ENCODE measurements at regions not wholly inside any gene's neighbourhood (a gene's known extent, or its start where the extent isn't known, plus 50 kb on each side); places are given as distances from the start of the nearest gene placed in this dataset.

DNA sequence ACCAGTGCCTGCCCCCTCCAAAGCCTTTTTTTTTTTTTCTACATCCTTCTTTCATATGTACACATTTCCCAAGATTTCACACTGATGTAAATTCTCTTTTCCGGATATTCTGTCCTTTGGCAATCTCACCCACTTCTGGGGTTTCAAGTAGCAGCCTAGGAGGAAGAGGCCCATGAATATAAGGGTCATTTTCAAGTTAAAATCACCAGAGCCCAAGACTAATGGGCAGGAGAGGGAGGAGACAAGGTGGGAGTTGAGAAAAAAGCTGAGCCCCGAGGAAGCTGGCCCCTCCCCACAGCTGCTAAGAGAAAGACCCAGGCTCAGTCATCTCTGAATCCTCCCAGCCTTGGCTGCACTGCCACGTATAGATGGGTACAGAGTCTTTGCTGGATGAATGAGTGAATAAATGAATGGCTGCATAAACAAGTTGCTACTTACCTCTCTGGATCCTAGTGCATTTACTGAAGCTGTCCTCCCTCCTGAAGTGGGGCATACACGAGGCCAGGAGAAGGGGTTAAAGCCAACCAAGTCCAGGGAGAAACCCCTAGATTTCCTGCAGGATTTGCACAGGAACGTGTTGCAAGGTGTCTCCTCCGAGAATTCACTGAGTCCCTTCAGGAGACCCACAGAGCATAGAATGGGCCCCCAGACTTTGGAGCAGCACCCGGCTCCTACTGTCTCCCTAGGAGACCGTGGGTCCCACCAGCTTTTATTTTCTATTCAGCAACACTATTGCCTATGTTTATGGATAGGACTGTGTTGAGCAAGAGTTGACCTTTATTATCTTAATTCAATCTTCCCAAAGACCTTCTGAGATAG, 100.8 kb upstream of the LIPC start:
- TF ChIP-seq, protein P1, sequence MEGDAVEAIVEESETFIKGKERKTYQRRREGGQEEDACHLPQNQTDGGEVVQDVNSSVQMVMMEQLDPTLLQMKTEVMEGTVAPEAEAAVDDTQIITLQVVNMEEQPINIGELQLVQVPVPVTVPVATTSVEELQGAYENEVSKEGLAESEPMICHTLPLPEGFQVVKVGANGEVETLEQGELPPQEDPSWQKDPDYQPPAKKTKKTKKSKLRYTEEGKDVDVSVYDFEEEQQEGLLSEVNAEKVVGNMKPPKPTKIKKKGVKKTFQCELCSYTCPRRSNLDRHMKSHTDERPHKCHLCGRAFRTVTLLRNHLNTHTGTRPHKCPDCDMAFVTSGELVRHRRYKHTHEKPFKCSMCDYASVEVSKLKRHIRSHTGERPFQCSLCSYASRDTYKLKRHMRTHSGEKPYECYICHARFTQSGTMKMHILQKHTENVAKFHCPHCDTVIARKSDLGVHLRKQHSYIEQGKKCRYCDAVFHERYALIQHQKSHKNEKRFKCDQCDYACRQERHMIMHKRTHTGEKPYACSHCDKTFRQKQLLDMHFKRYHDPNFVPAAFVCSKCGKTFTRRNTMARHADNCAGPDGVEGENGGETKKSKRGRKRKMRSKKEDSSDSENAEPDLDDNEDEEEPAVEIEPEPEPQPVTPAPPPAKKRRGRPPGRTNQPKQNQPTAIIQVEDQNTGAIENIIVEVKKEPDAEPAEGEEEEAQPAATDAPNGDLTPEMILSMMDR (IDR thresholded peaks at IDR 0.05) = no peak
- TF ChIP-seq EP300 (IDR thresholded peaks at IDR 0.05) (peak in 1 of 4 donors; percentile 18), POLR2A (IDR thresholded peaks at IDR 0.05) (no peak), POLR2AphosphoS5 (IDR thresholded peaks at IDR 0.05) (no peak)

Data from upper lobe of left lung (tissue), 4 donors.